Neural cell (in vitro differentiated cells): ENCODE measurements at regions not wholly inside any gene's neighbourhood (a gene's known extent, or its start where the extent isn't known, plus 50 kb on each side); places are given as distances from the start of the nearest gene placed in this dataset.
"Not testable (repeated sequence)": the region's sequence is repeated elsewhere in the genome, so short reads cannot be mapped to it uniquely, and the experiment has no call there.

Experiments
- CTCF ChIP-seq: fragments of 450-650 bp; IDR thresholded peaks from 2 replicates; pipeline ENCODE4 v1.5.1; 2014; ENCODE audit warnings: antibody characterized with exemption, mild to moderate bottlenecking, moderate library complexity; ENCODE audit not compliant: poor library complexity, severe bottlenecking
- EP300 ChIP-seq: fragments of 450-650 bp; conservative IDR thresholded peaks from 2 replicates; pipeline ENCODE4 v1.6.1; 2014; ENCODE audit warnings: antibody characterized with exemption, mild to moderate bottlenecking, moderate library complexity; ENCODE audit not compliant: poor library complexity, severe bottlenecking
- POLR2AphosphoS5 ChIP-seq: IDR thresholded peaks from 2 replicates; pipeline ENCODE4 v1.6.1; 2012

- TF ChIP-seq CTCF, POLR2AphosphoS5, EP300: not testable (repeated sequence)
Observed at GRCh38 chr3:75901446-75901845, 116.1 kb upstream of the ZNF717 start.
